Panc1 (cell line): ENCODE measurements at regions not wholly inside any gene's neighbourhood (a gene's known extent, or its start where the extent isn't known, plus 50 kb on each side); places are given as distances from the start of the nearest gene placed in this dataset.

ENCODE experiments used
- ATAC-seq: fragments of 200-7000 bp; cut with Tn5 transposase; 2 replicates; pipeline ENCODE4 v1.9.1; 2020; ENCODE audit warnings: mild to moderate bottlenecking, moderate library complexity
- BruUV-seq: library from RNA; stranded (reverse); fragments of 400-500 nt; replicated peaks from 2 replicates; lab custom pipeline; 2021; lab: Mats Ljungman, UMichigan
- CTCF ChIA-PET: fragments of 300-600 bp; sonication (Branson Sonifier 250); formaldehyde crosslinking; loops from one replicate; lab custom pipeline; 2022; ENCODE audit warnings: antibody characterized with exemption; lab: Charles Lee
- POLR2A ChIA-PET: fragments of 300-600 bp; sonication (Branson Sonifier 250); formaldehyde crosslinking; loops from one replicate; lab custom pipeline; 2022; ENCODE audit warnings: antibody characterized with exemption; lab: Charles Lee
- DNase-seq: peaks from one replicate; pipeline ENCODE4 v3.0.0-alpha.2; 2010; ENCODE audit warnings: low read depth, low spot score
- H3K27ac ChIP-seq: 2 replicates; pipeline ENCODE4 v1.5.1; 2011; ENCODE audit warnings: mild to moderate bottlenecking, low read length, inconsistent platforms
- H3K27me3 ChIP-seq: fragments of 200-500 bp; sonication (Bioruptor generic); 2 replicates; pipeline ENCODE4 v1.6.0; 2014; ENCODE audit warnings: low read length, inconsistent platforms; ENCODE audit not compliant: control insufficient read depth, insufficient read depth
- H3K36me3 ChIP-seq: fragments of 200-500 bp; sonication (Bioruptor generic); 2 replicates; pipeline ENCODE4 v1.5.1; 2014; ENCODE audit warnings: inconsistent platforms, mild to moderate bottlenecking, low read length, moderate library complexity; ENCODE audit not compliant: control insufficient read depth, insufficient read depth
- H3K4me1 ChIP-seq: 2 replicates; pipeline ENCODE4 v1.5.1; 2011; ENCODE audit warnings: inconsistent platforms, mild to moderate bottlenecking, low read length, moderate library complexity; ENCODE audit not compliant: control insufficient read depth, insufficient read depth
- H3K4me3 ChIP-seq, 2 experiments: 2 replicates each; pipeline ENCODE4 v1.5.1; 2011 to 2012; ENCODE audit warnings: low read depth in 2 of 2, low read length in 2 of 2, mild to moderate bottlenecking in 2 of 2, inconsistent platforms in 1 of 2, moderate library complexity in 1 of 2
- H3K9me3 ChIP-seq: fragments of 200-500 bp; sonication (Bioruptor generic); 2 replicates; pipeline ENCODE4 v1.5.1; 2014; ENCODE audit warnings: low read depth, mild to moderate bottlenecking, inconsistent platforms, low read length, moderate library complexity; ENCODE audit not compliant: control insufficient read depth, insufficient read depth
- CTCF ChIP-seq: fragments of 450-650 bp; IDR thresholded peaks from 2 replicates; pipeline ENCODE4 v1.5.1; 2017; ENCODE audit warnings: mild to moderate bottlenecking
- POLR2AphosphoS5 ChIP-seq: IDR thresholded peaks from 2 replicates; pipeline ENCODE4 v1.6.1; 2012; ENCODE audit warnings: mild to moderate bottlenecking, low read depth, low read length, moderate library complexity
- REST ChIP-seq, 2 experiments: IDR thresholded peaks; 2 replicates each; pipeline ENCODE4 v1.6.1; 2011 to 2012; ENCODE audit warnings: low read depth in 2 of 2, control low read depth in 1 of 2, low read length in 1 of 2, mild to moderate bottlenecking in 1 of 2, moderate library complexity in 1 of 2; ENCODE audit not compliant: insufficient read depth in 1 of 2
- SIN3A ChIP-seq: IDR thresholded peaks from 2 replicates; pipeline ENCODE4 v1.6.1; 2012; ENCODE audit warnings: low read depth, mild to moderate bottlenecking, low read length, moderate library complexity, borderline replicate concordance; ENCODE audit not compliant: insufficient read depth
- TCF7L2 ChIP-seq: IDR thresholded peaks from 2 replicates; pipeline ENCODE4 v1.6.1; 2011; ENCODE audit warnings: mild to moderate bottlenecking, low read depth, low read length, inconsistent platforms
- in situ Hi-C: cut with HindIII; loops from 2 replicates; pipeline ENCODE4 v1.10.0; 2016; ENCODE audit warnings: low sequenced_read_pairs, low pct_unique_long_range_greater_than_20kb
- intact Hi-C: fragments of 100-400 bp; cut with micrococcal nuclease; formaldehyde crosslinking; loops from one replicate; pipeline ENCODE4 v1.10.0; 2022; ENCODE audit not compliant: unreplicated experiment

- ChIA-PET POLR2A (no interaction called here), CTCF (no interaction called here)
- intact Hi-C loops, result no loop called here
- Histone ChIP-seq H3K27ac (no peak overlapping the region), H3K4me3 (no peak overlapping the region), H3K9me3 (no peaks in the 10 kb centered on the region), H3K27me3 (no peaks in the 10 kb centered on the region), H3K36me3 (no peaks in the 10 kb centered on the region), H3K4me1 (no peaks in the 10 kb centered on the region)
- ATAC-seq (no peak), DNase-seq (no peak)
- BruUV-seq, result no TSS peak
- in situ Hi-C loops, result no loop called here
- TF ChIP-seq CTCF, result no peak
- no peak for TF ChIP-seq REST (IDR thresholded peaks at IDR 0.05; ENCODE audit: insufficient read depth in 1 of 2, low read depth in 2 of 2, low read length in 1 of 2)
- TF ChIP-seq SIN3A, result no peak
- TF ChIP-seq POLR2AphosphoS5, result no peak
- no peak for TF ChIP-seq TCF7L2
Measured at GRCh38 chr4:123777373-123777772, 380.8 kb downstream of the SPRY1 start.

- H3K9me3 ChIP-seq, result no peaks in the 10 kb centered on the region
- H3K36me3 ChIP-seq, result no peaks in the 10 kb centered on the region
- TF ChIP-seq REST (IDR thresholded peaks at IDR 0.05; ENCODE audit: insufficient read depth in 1 of 2, low read depth in 2 of 2, low read length in 1 of 2) (no peak), POLR2AphosphoS5 (no peak), SIN3A (no peak), TCF7L2 (no peak), CTCF (no peak)
- intact Hi-C loops, result no loop called here
- no peak overlapping the region for H3K4me3 ChIP-seq
- BruUV-seq, result no TSS peak
- H3K27ac ChIP-seq, result no peak overlapping the region
- CTCF ChIA-PET, result no interaction called here
- ATAC-seq (no peak), DNase-seq (no peak)
- in situ Hi-C loops, result no loop called here
- no peaks in the 10 kb centered on the region for H3K4me1 ChIP-seq
- H3K27me3 ChIP-seq, result no peaks in the 10 kb centered on the region
- POLR2A ChIA-PET, result no interaction called here
Measured at GRCh38 chr4:123783151-123783790, 386.7 kb downstream of the SPRY1 start.
